ENCODE measurements at regions not wholly inside any gene's neighbourhood (a gene's known extent, or its start where the extent isn't known, plus 50 kb on each side); places are given as distances from the start of the nearest gene placed in this dataset.
"Not testable (repeated sequence)": the region's sequence is repeated elsewhere in the genome, so short reads cannot be mapped to it uniquely, and the experiment has no call there.

DNA sequence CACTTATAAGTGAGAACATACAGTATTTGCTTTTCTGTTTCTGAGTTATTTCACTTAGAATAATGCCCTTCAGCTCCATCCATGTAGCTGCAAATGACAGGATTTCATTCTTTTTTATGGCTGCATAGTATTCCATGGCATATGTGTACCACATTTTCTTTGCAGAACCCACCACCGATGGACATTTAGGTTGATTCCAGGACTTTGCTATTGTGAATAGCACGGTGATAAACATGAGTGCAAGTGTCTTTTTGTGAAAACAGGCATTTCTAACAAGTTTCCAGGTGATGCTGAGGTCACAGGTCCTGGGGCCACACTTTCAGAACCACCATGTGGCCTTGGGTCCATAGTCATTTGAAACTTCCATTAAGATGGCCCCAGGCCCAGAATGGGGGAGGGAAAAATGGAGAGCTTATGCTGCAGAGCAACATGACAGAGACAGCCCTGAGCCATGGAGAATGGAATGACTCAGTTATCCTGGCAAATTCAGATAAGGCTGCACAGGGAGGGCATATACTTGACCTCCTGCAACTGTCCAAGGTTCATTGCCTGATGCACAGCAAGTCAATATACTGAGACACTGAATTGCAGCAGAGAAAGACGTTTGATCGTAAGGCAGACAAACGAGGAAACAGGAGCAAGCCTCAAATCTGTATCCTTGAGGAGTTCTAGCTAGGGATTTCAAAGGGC lies 248.0 kb upstream of the GALNT17 start:
- no CpG with 5 or more reads among the region's 5 CpGs for WGBS (ENCODE audit: insufficient coverage, insufficient read length)
- H3K36me3 ChIP-seq (ENCODE audit: control insufficient read depth, insufficient read depth, low read length) = no peaks in the 10 kb centered on the region
- peaks cover 3% of the 10 kb centered on the region; the same call in 1 of the 2 replicates for H3K4me1 ChIP-seq (ENCODE audit: control insufficient read depth, insufficient read depth, low read length)
- H3K9me3 ChIP-seq (ENCODE audit: control insufficient read depth, insufficient read depth, low read length) = no peaks in the 10 kb centered on the region
- no peaks in the 10 kb centered on the region for H3K27me3 ChIP-seq (ENCODE audit: control insufficient read depth, insufficient read depth, low read length)
- no peak for DNase-seq (ENCODE audit: low read depth, low spot score)
- no peak overlapping the region for H3K4me3 ChIP-seq (ENCODE audit: low read length)
- peak overlapping the region; percentile 92 for H3K27ac ChIP-seq (ENCODE audit: low read length)

DNA sequence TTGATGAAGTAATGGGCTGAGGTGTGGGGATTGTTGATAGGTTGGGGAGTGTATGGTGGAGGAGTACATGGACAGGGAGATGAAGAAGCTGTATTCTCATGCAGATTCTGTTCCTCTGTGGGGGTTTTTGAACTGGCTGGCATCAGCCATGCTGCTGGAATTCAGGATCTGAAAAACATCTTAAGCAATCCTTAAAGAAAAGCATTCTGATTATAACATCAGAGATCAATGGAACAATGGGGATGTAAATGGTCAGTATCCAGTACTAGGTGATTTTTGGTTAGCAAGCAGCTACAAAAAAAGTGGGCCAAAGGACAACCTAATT lies 247.5 kb upstream of the GALNT17 start:
- H3K27ac ChIP-seq (ENCODE audit: low read length) = peak overlapping the region; percentile 92
- no peaks in the 10 kb centered on the region for H3K36me3 ChIP-seq (ENCODE audit: control insufficient read depth, insufficient read depth, low read length)
- peaks cover 3% of the 10 kb centered on the region; the same call in 1 of the 2 replicates for H3K4me1 ChIP-seq (ENCODE audit: control insufficient read depth, insufficient read depth, low read length)
- DNase-seq (ENCODE audit: low read depth, low spot score) = no peak
- H3K4me3 ChIP-seq (ENCODE audit: low read length) = no peak overlapping the region
- no peaks in the 10 kb centered on the region for H3K9me3 ChIP-seq (ENCODE audit: control insufficient read depth, insufficient read depth, low read length)
- H3K27me3 ChIP-seq (ENCODE audit: control insufficient read depth, insufficient read depth, low read length) = no peaks in the 10 kb centered on the region

GRCh38 chr7:70884809-70885208 lies 247.1 kb upstream of the GALNT17 start:
- Histone ChIP-seq H3K4me3 (ENCODE audit: low read length) (no peak overlapping the region), H3K27me3 (ENCODE audit: control insufficient read depth, insufficient read depth, low read length) (no peaks in the 10 kb centered on the region), H3K4me1 (ENCODE audit: control insufficient read depth, insufficient read depth, low read length) (peaks cover 3% of the 10 kb centered on the region; the same call in 1 of the 2 replicates), H3K36me3 (ENCODE audit: control insufficient read depth, insufficient read depth, low read length) (no peaks in the 10 kb centered on the region), H3K9me3 (ENCODE audit: control insufficient read depth, insufficient read depth, low read length) (no peaks in the 10 kb centered on the region), H3K27ac (ENCODE audit: low read length) (no peak overlapping the region)
- WGBS (ENCODE audit: insufficient coverage, insufficient read length) = no CpG with 5 or more reads among the region's 3 CpGs
- no peak for DNase-seq (ENCODE audit: low read depth, low spot score)

GRCh38 chr7:70886547-70886946 lies 245.4 kb upstream of the GALNT17 start:
- Histone ChIP-seq H3K9me3 (ENCODE audit: control insufficient read depth, insufficient read depth, low read length) (peaks cover 1% of the 10 kb centered on the region), H3K36me3 (ENCODE audit: control insufficient read depth, insufficient read depth, low read length) (no peaks in the 10 kb centered on the region), H3K4me1 (ENCODE audit: control insufficient read depth, insufficient read depth, low read length) (peaks cover 3% of the 10 kb centered on the region; the same call in 1 of the 2 replicates), H3K4me3 (ENCODE audit: low read length) (no peak overlapping the region), H3K27ac (ENCODE audit: low read length) (no peak overlapping the region), H3K27me3 (ENCODE audit: control insufficient read depth, insufficient read depth, low read length) (no peaks in the 10 kb centered on the region)
- 100% methylated on average over 1 of the region's 1 CpG for WGBS (ENCODE audit: insufficient coverage, insufficient read length)
- DNase-seq (ENCODE audit: low read depth, low spot score) = no peak

DNA sequence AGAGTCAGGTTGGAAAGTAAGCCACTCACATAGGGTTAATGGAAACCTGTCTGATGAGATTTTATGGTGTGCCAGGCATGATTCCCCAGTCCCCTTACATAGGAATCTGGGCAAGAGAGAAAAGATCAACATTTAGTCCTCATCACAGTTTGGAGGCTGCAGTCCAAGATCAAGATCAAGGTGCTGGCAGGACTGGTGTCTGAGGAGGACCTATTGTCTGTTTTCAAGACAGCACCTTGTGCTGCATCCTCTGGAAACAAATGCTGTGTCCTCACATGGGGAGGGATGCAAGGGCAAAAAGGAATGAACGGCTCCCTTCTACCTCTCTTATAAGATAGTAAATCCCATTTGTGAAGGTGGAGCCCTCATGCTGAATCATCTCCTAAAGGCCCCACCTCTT lies 244.8 kb upstream of the GALNT17 start:
- Histone ChIP-seq H3K27me3 (ENCODE audit: control insufficient read depth, insufficient read depth, low read length) (no peaks in the 10 kb centered on the region), H3K27ac (ENCODE audit: low read length) (no peak overlapping the region)

DNA sequence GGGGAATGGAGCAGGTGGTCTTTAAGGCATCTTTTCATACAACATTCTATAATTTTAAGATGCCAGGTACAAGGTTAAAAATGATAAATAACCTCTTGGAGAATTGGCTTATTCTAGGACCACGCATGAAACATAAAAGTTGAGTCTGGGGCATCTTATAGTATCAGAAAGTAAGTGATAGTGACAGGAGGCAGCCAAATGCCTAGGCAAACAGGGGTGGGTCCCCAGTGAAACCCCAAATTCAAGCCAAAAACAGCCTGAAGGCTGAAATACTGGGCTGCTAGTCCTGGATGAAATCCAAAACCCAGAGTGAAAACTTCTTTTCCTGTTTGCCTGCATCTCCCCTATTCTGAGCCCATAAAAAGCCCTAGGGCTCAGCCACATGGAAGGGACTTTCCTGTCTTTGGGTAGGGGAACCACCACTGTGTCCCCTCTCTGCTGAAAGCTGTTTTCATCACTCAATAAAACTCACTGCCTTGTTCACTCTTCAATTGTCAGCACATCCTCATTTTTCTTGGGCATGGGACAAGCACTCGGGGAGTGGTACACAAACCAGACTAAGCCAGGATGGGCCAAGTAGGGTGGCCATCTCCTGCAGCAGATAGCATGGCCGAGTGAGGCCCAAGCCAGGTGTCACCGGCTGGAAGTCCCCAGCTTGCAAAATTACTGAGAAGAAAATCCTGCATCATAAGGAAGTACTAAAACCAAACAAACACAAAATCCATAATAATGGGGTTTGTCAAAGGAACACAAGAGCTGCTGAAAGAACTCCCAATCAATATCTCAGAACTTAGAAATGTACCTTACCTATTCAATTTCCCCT lies 241.6 kb upstream of the GALNT17 start:
- DNase-seq (ENCODE audit: low read depth, low spot score) = no peak
- Histone ChIP-seq H3K36me3 (ENCODE audit: control insufficient read depth, insufficient read depth, low read length) (no peaks in the 10 kb centered on the region), H3K27ac (ENCODE audit: low read length) (no peak overlapping the region), H3K27me3 (ENCODE audit: control insufficient read depth, insufficient read depth, low read length) (no peaks in the 10 kb centered on the region), H3K4me3 (ENCODE audit: low read length) (no peak overlapping the region), H3K9me3 (ENCODE audit: control insufficient read depth, insufficient read depth, low read length) (peaks cover 1% of the 10 kb centered on the region), H3K4me1 (ENCODE audit: control insufficient read depth, insufficient read depth, low read length) (peaks cover 15% of the 10 kb centered on the region)
- WGBS (ENCODE audit: insufficient coverage, insufficient read length) = no CpG with 5 or more reads among the region's 4 CpGs

More for the DNA sequence above, 244.8 kb upstream of the GALNT17 start:
- DNase-seq (ENCODE audit: low read depth, low spot score) = no peak
- Histone ChIP-seq H3K4me3 (ENCODE audit: low read length) (no peak overlapping the region), H3K4me1 (ENCODE audit: control insufficient read depth, insufficient read depth, low read length) (peaks cover 3% of the 10 kb centered on the region; the same call in 1 of the 2 replicates), H3K36me3 (ENCODE audit: control insufficient read depth, insufficient read depth, low read length) (no peaks in the 10 kb centered on the region), H3K9me3 (ENCODE audit: control insufficient read depth, insufficient read depth, low read length) (peaks cover 1% of the 10 kb centered on the region)
- WGBS (ENCODE audit: insufficient coverage, insufficient read length) = no CpG with 5 or more reads among the region's 1 CpG

- Histone ChIP-seq H3K9me3 (ENCODE audit: control insufficient read depth, insufficient read depth, low read length) (peaks cover 1% of the 10 kb centered on the region), H3K4me3 (ENCODE audit: low read length) (no peak overlapping the region), H3K4me1 (ENCODE audit: control insufficient read depth, insufficient read depth, low read length) (peaks cover 21% of the 10 kb centered on the region), H3K27ac (ENCODE audit: low read length) (peak overlapping the region; percentile 91), H3K36me3 (ENCODE audit: control insufficient read depth, insufficient read depth, low read length) (no peaks in the 10 kb centered on the region), H3K27me3 (ENCODE audit: control insufficient read depth, insufficient read depth, low read length) (no peaks in the 10 kb centered on the region)
- DNase-seq (ENCODE audit: low read depth, low spot score) = no peak
- no CpG with 5 or more reads among the region's 10 CpGs for WGBS (ENCODE audit: insufficient coverage, insufficient read length)
Observed at GRCh38 chr7:70893422-70893821, 238.5 kb upstream of the GALNT17 start.

DNA sequence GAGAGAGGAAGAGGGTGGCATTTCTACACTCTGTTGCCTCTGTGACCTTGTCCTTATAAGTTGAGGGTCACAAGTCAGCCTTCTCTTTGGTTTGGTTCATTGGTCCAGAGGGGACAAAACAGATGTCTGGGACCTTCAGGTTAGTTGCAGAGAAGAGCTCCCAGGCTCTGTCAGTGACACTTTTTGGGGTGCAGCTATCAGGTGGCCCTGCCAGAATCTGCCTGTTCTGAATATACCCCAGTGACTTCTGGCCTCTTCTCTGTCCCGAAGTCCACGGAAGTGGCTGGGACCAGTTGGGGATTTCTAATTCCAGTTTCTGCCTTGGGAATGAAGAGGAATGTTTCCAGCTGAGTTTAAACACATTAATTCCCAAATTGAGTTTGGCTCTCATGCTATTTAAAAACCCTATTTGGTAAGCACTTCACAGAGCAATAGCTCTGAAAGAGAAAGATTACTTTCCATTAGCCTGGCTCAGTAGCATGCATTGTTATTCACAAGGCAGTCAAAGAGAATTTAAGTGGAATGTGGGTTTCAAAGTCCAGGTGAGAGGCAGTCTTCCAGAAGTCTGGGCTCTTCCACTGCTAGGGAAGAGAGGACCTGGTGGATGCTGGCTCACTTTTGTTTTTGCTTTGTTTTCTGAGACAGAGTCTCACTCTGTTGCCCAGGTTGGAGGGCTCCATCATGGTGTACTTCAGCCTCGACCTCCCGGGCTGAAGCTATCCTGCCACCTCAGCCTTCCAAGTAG lies 237.8 kb upstream of the GALNT17 start:
- WGBS (ENCODE audit: insufficient coverage, insufficient read length) = no CpG with 5 or more reads among the region's 4 CpGs

DNA sequence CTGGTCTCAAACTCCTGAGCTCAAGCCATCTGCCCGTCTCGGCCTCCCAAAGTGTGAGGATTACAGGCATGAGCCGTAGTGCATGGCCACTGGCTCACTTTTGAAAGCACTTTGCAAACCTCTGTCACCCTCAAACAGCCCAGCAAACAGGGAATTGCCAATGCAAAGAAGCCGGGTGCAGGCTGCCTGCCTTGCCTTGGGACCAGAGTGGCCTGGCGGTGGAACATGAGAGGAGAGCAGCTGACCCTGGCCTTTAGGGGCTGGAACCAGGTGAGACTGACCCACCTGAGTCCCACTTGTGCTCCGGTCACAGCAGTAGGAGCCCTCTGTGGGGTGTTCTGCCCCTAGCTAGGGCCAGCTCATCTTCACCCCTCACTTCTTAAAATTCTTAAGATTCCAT lies 237.1 kb upstream of the GALNT17 start:
- peak overlapping the region; percentile 65 for H3K27ac ChIP-seq (ENCODE audit: low read length)

More for the DNA sequence above, 237.8 kb upstream of the GALNT17 start:
- no peaks in the 10 kb centered on the region for H3K36me3 ChIP-seq (ENCODE audit: control insufficient read depth, insufficient read depth, low read length)
- H3K27me3 ChIP-seq (ENCODE audit: control insufficient read depth, insufficient read depth, low read length) = no peaks in the 10 kb centered on the region
- peaks cover 1% of the 10 kb centered on the region for H3K9me3 ChIP-seq (ENCODE audit: control insufficient read depth, insufficient read depth, low read length)
- H3K27ac ChIP-seq (ENCODE audit: low read length) = peak overlapping the region; percentile 91
- peaks cover 21% of the 10 kb centered on the region for H3K4me1 ChIP-seq (ENCODE audit: control insufficient read depth, insufficient read depth, low read length)
- H3K4me3 ChIP-seq (ENCODE audit: low read length) = no peak overlapping the region
- peak; percentile 72 for DNase-seq (ENCODE audit: low read depth, low spot score)

DNA sequence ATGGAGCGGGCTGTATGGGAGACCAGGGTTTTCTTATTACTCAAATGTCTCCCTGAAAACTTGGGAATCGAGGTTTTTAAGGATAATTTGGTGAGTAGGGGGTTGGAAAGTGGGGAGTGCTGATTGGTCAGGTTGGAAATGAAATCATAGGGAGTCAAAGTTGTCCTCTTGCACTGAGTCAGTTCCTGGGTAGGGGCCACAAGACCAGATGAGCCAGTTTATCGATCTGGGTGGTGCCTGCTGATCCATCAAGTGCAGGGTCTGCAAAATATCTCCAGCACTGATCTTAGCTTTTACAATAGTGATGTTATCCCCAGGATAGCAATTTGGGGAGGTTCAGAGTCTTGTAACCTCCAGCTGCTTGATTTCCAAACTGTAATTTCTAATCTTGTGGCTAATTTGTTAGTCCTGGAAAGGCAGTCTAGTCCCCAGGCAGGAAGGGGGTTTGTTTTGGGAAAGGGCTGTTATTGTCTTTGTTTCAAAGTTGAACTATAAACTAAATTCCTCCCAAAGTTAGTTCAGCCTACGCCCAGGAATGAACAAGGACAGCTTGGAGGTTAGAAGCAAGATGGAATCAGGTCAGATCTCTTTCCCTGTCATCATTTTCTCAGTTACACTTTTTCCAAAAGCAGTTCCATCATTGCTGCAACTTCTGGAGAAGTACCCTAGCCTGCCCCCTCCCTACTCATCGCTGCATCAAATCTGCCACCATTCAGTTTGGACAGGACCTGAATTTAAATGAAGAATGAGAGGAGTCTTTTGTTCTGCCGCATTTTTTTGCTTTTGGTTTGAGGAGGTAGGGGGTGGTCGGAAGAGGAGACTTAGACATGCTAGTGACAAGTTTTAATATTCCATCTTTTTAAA lies 236.4 kb upstream of the GALNT17 start:
- WGBS (ENCODE audit: insufficient coverage, insufficient read length) = no CpG with 5 or more reads among the region's 7 CpGs
- not testable (repeated sequence) for DNase-seq (ENCODE audit: low read depth, low spot score); H3K27me3 ChIP-seq (ENCODE audit: control insufficient read depth, insufficient read depth, low read length); H3K27ac ChIP-seq (ENCODE audit: low read length); H3K9me3 ChIP-seq (ENCODE audit: control insufficient read depth, insufficient read depth, low read length); H3K4me3 ChIP-seq (ENCODE audit: low read length); H3K36me3 ChIP-seq (ENCODE audit: control insufficient read depth, insufficient read depth, low read length)
- H3K4me1 ChIP-seq (ENCODE audit: control insufficient read depth, insufficient read depth, low read length) = peaks cover 21% of the 10 kb centered on the region

More for the DNA sequence above, 237.1 kb upstream of the GALNT17 start:
- no peak for DNase-seq (ENCODE audit: low read depth, low spot score)
- H3K9me3 ChIP-seq (ENCODE audit: control insufficient read depth, insufficient read depth, low read length) = peaks cover 1% of the 10 kb centered on the region
- H3K4me1 ChIP-seq (ENCODE audit: control insufficient read depth, insufficient read depth, low read length) = peaks cover 21% of the 10 kb centered on the region
- H3K36me3 ChIP-seq (ENCODE audit: control insufficient read depth, insufficient read depth, low read length) = no peaks in the 10 kb centered on the region
- H3K4me3 ChIP-seq (ENCODE audit: low read length) = no peak overlapping the region
- H3K27me3 ChIP-seq (ENCODE audit: control insufficient read depth, insufficient read depth, low read length) = no peaks in the 10 kb centered on the region
- no CpG with 5 or more reads among the region's 6 CpGs for WGBS (ENCODE audit: insufficient coverage, insufficient read length)

All from iPS DF 6.9 (cell line).